ENCODE measurements at regions not wholly inside any gene's neighbourhood (a gene's known extent, or its start where the extent isn't known, plus 50 kb on each side); places are given as distances from the start of the nearest gene placed in this dataset.

DNA sequence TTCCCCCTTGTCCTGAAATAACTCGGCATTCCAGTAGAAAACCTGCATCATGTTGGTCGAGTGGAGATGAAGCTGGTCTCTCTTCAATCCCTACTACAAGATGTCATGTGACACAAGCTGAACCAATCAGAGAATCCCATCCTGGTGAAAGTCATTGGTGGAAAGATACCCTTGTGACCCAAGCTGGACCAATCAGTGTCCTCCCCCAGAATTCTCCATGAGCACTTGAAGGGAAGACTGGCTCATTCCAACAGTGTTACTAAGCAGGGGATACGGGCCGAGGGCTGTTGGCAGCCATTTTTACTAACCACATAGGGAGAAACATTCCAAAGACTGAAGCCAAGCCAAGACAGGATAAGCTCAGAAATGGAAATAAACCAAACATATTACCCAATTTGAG lies 298.3 kb downstream of the ICOS start:
- TF ChIP-seq POLR2A (IDR thresholded peaks at IDR 0.05): no peak
- TF ChIP-seq, protein P1, sequence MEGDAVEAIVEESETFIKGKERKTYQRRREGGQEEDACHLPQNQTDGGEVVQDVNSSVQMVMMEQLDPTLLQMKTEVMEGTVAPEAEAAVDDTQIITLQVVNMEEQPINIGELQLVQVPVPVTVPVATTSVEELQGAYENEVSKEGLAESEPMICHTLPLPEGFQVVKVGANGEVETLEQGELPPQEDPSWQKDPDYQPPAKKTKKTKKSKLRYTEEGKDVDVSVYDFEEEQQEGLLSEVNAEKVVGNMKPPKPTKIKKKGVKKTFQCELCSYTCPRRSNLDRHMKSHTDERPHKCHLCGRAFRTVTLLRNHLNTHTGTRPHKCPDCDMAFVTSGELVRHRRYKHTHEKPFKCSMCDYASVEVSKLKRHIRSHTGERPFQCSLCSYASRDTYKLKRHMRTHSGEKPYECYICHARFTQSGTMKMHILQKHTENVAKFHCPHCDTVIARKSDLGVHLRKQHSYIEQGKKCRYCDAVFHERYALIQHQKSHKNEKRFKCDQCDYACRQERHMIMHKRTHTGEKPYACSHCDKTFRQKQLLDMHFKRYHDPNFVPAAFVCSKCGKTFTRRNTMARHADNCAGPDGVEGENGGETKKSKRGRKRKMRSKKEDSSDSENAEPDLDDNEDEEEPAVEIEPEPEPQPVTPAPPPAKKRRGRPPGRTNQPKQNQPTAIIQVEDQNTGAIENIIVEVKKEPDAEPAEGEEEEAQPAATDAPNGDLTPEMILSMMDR (IDR thresholded peaks at IDR 0.05): no peak

All from prostate gland (tissue), 2 donors.